Tibial nerve (tissue), 4 donors: ENCODE measurements at regions not wholly inside any gene's neighbourhood (a gene's known extent, or its start where the extent isn't known, plus 50 kb on each side); places are given as distances from the start of the nearest gene placed in this dataset.

Experiments
- DNase-seq, 2 donors: peaks; one replicate each; pipeline ENCODE4 v3.0.0-alpha.2; 2019; ENCODE audit warnings: low spot score in 2 of 2
- H3K27ac ChIP-seq, 4 donors: fragments of 200-600 bp; sonication (generic) in 3 of 4; one replicate each; pipeline ENCODE4 v1.5.1; 2017 to 2019; ENCODE audit warnings: mild to moderate bottlenecking in 1 of 4
- H3K27me3 ChIP-seq, 2 donors: fragments of 200-600 bp; sonication (generic) in 1 of 2; one replicate each; pipeline versions ENCODE4 v1.5.1 to v1.6.0; 2017 to 2019
- H3K36me3 ChIP-seq, 3 donors: fragments of 200-600 bp; sonication (generic); one replicate each; pipeline ENCODE4 v1.5.1; 2018 to 2019
- H3K4me1 ChIP-seq, 4 donors: fragments of 200-600 bp; sonication (generic) in 3 of 4; one replicate each; pipeline ENCODE4 v1.5.1; 2017 to 2019
- H3K4me3 ChIP-seq, 4 donors: fragments of 200-600 bp; sonication (generic) in 3 of 4; one replicate each; pipeline ENCODE4 v1.5.1; 2017 to 2019; ENCODE audit warnings: mild to moderate bottlenecking in 1 of 4, moderate library complexity in 1 of 4
- H3K9me3 ChIP-seq, 4 donors: fragments of 200-600 bp; sonication (generic) in 3 of 4; one replicate each; pipeline ENCODE4 v1.5.1; 2017 to 2019
- CTCF ChIP-seq, 5 experiments: fragments of 200-600 bp in 3 of 5; fragments of 450-650 bp in 2 of 5; sonication (generic) in 3 of 5; IDR thresholded peaks; one replicate each; pipeline ENCODE4 v1.5.1; 2016 to 2019; ENCODE audit warnings: antibody characterized with exemption in 5 of 5, mild to moderate bottlenecking in 3 of 5, moderate library complexity in 2 of 5
- EP300 ChIP-seq, 2 donors: sonication (generic); formaldehyde crosslinking; IDR thresholded peaks; one replicate each; pipeline ENCODE4 v1.6.1; 2017; ENCODE audit warnings: antibody characterized with exemption in 2 of 2, mild to moderate bottlenecking in 1 of 2
- POLR2A ChIP-seq, 2 donors: fragments of 450-650 bp; IDR thresholded peaks; one replicate each; pipeline ENCODE4 v1.6.1; 2017; ENCODE audit warnings: antibody characterized with exemption in 2 of 2, mild to moderate bottlenecking in 2 of 2, moderate library complexity in 2 of 2
- WGBS, 2 donors: methylation state at CpG; one replicate each; pipeline ENCODE4 v1.1.5; 2018; 5-methylcytosine and 5-hydroxymethylcytosine counted together

GRCh38 chr3:176650478-176650877 lies 546.8 kb downstream of the TBL1XR1 start:
- no peaks in the 10 kb centered on the region for H3K4me1 ChIP-seq
- TF ChIP-seq CTCF (IDR thresholded peaks at IDR 0.05) = no peak
- no peak for TF ChIP-seq POLR2A (IDR thresholded peaks at IDR 0.05)
- no peak for TF ChIP-seq EP300 (IDR thresholded peaks at IDR 0.05)

GRCh38 chr3:176647987-176648386 lies 549.3 kb downstream of the TBL1XR1 start:
- DNase-seq = no peak
- no peaks in the 10 kb centered on the region for H3K4me1 ChIP-seq
- H3K36me3 ChIP-seq = no peaks in the 10 kb centered on the region
- no peak overlapping the region for H3K4me3 ChIP-seq
- no peaks in the 10 kb centered on the region for H3K9me3 ChIP-seq
- no peaks in the 10 kb centered on the region for H3K27me3 ChIP-seq
- TF ChIP-seq EP300 (IDR thresholded peaks at IDR 0.05) = no peak
- TF ChIP-seq POLR2A (IDR thresholded peaks at IDR 0.05) = no peak
- no peak for TF ChIP-seq CTCF (IDR thresholded peaks at IDR 0.05)
- H3K27ac ChIP-seq = no peak overlapping the region

More at GRCh38 chr3:176650478-176650877, 546.8 kb downstream of the TBL1XR1 start:
- H3K36me3 ChIP-seq = no peaks in the 10 kb centered on the region
- WGBS, 2 donors = 72 to 76% methylated on average over 2 of the region's 2 CpGs
- H3K27ac ChIP-seq = no peak overlapping the region
- H3K9me3 ChIP-seq = no peaks in the 10 kb centered on the region
- no peak for DNase-seq
- H3K4me3 ChIP-seq = no peak overlapping the region
- no peaks in the 10 kb centered on the region for H3K27me3 ChIP-seq

- no peaks in the 10 kb centered on the region for H3K4me1 ChIP-seq
- 23 to 43% methylated on average over 2 of the region's 2 CpGs for WGBS, 2 donors
- H3K9me3 ChIP-seq = no peaks in the 10 kb centered on the region
- TF ChIP-seq EP300 (IDR thresholded peaks at IDR 0.05) (no peak), POLR2A (IDR thresholded peaks at IDR 0.05) (no peak), CTCF (IDR thresholded peaks at IDR 0.05) (no peak)
- no peak for DNase-seq
- H3K27me3 ChIP-seq = no peaks in the 10 kb centered on the region
- no peak overlapping the region for H3K4me3 ChIP-seq
- H3K27ac ChIP-seq = no peak overlapping the region
- no peaks in the 10 kb centered on the region for H3K36me3 ChIP-seq
Measured at GRCh38 chr3:176633511-176633910, 563.8 kb downstream of the TBL1XR1 start.

GRCh38 chr3:176632925-176633324 lies 564.4 kb downstream of the TBL1XR1 start:
- TF ChIP-seq EP300 (IDR thresholded peaks at IDR 0.05) (no peak), CTCF (IDR thresholded peaks at IDR 0.05) (no peak), POLR2A (IDR thresholded peaks at IDR 0.05) (no peak)
- WGBS, 2 donors = 69 to 74% methylated on average over 6 of the region's 6 CpGs

GRCh38 chr3:176631165-176631564 lies 566.1 kb downstream of the TBL1XR1 start:
- H3K4me1 ChIP-seq = no peaks in the 10 kb centered on the region

More at GRCh38 chr3:176632925-176633324, 564.4 kb downstream of the TBL1XR1 start:
- Histone ChIP-seq H3K4me3 (no peak overlapping the region), H3K27ac (no peak overlapping the region), H3K36me3 (no peaks in the 10 kb centered on the region), H3K27me3 (no peaks in the 10 kb centered on the region), H3K9me3 (no peaks in the 10 kb centered on the region), H3K4me1 (no peaks in the 10 kb centered on the region)
- DNase-seq = no peak

GRCh38 chr3:176628101-176628639 lies 569.1 kb downstream of the TBL1XR1 start:
- Histone ChIP-seq H3K27me3 (no peaks in the 10 kb centered on the region), H3K4me1 (no peaks in the 10 kb centered on the region), H3K9me3 (no peaks in the 10 kb centered on the region), H3K27ac (no peak overlapping the region), H3K36me3 (no peaks in the 10 kb centered on the region), H3K4me3 (no peak overlapping the region)
- DNase-seq = no peak
- 71 to 82% methylated on average over 2 of the region's 2 CpGs for WGBS, 2 donors
- TF ChIP-seq EP300 (IDR thresholded peaks at IDR 0.05) (no peak), POLR2A (IDR thresholded peaks at IDR 0.05) (no peak)

More at GRCh38 chr3:176631165-176631564, 566.1 kb downstream of the TBL1XR1 start:
- H3K27me3 ChIP-seq = no peaks in the 10 kb centered on the region
- no peaks in the 10 kb centered on the region for H3K9me3 ChIP-seq
- 91 to 97% methylated on average over 1 of the region's 1 CpG for WGBS, 2 donors
- H3K4me3 ChIP-seq = no peak overlapping the region
- H3K36me3 ChIP-seq = no peaks in the 10 kb centered on the region
- no peak for DNase-seq
- no peak overlapping the region for H3K27ac ChIP-seq
- TF ChIP-seq POLR2A (IDR thresholded peaks at IDR 0.05) = no peak
